ENCODE measurements at regions not wholly inside any gene's neighbourhood (a gene's known extent, or its start where the extent isn't known, plus 50 kb on each side); places are given as distances from the start of the nearest gene placed in this dataset.

GRCh38 chr3:102682741-102683140 lies 247.9 kb downstream of the ZPLD1 start:
- Histone ChIP-seq H3K4me2 (ENCODE audit: control insufficient read depth, extremely low read depth, insufficient read depth, low read depth, low read length) (no peak overlapping the region), H4K20me1 (ENCODE audit: control insufficient read depth, extremely low read depth, insufficient read depth, low read length) (no peaks in the 10 kb centered on the region), H3K27me3 (ENCODE audit: control insufficient read depth, extremely low read depth, insufficient read depth, low read length) (no peaks in the 10 kb centered on the region), H3K9me1 (ENCODE audit: control insufficient read depth, extremely low read depth, insufficient read depth, low read length) (no peaks in the 10 kb centered on the region), H3K79me2 (ENCODE audit: control insufficient read depth, insufficient read depth, low read length) (no peaks in the 10 kb centered on the region), H3K9ac (ENCODE audit: control insufficient read depth, extremely low read depth, insufficient read depth, low read length) (no peak overlapping the region), H3K36me3 (ENCODE audit: control insufficient read depth in 2 of 2, extremely low read depth in 1 of 2, insufficient read depth in 2 of 2, low read length in 2 of 2) (no peaks in the 10 kb centered on the region), H3K9me3 (ENCODE audit: control insufficient read depth, low read depth, low read length) (no peaks in the 10 kb centered on the region), H3K4me3 (ENCODE audit: control insufficient read depth in 2 of 3, extremely low read depth in 1 of 3, insufficient read depth in 2 of 3, low read depth in 1 of 3, low read length in 3 of 3) (no peak overlapping the region), H3K27ac (ENCODE audit: control insufficient read depth, insufficient read depth, low read length) (no peak overlapping the region), H3K4me1 (ENCODE audit: control insufficient read depth, extremely low read depth, insufficient read depth, low read length) (no peaks in the 10 kb centered on the region), H2AFZ (ENCODE audit: control insufficient read depth, low read length) (no peak overlapping the region)
- TF ChIP-seq EZH2 (IDR thresholded peaks at IDR 0.05; ENCODE audit: low read length): no peak
- no peak for TF ChIP-seq CTCF (optimal IDR thresholded peaks at IDR 0.05 in 1 of 3, IDR thresholded peaks at IDR 0.05 in 1 of 3, conservative IDR thresholded peaks at IDR 0.05 in 1 of 3; ENCODE audit: extremely low read depth in 1 of 3, insufficient read depth in 2 of 3, low read length in 3 of 3)
- FAIRE-seq (no peak), DNase-seq (ENCODE audit: low read depth, low spot score) (no peak)
- dilution Hi-C loops (cut with MboI; ENCODE audit: extremely low pct_ligation_motif_present, low sequenced_read_pairs): no loop called here

GRCh38 chr3:102686792-102687191 lies 252.0 kb downstream of the ZPLD1 start:
- TF ChIP-seq CTCF (optimal IDR thresholded peaks at IDR 0.05 in 1 of 3, IDR thresholded peaks at IDR 0.05 in 1 of 3, conservative IDR thresholded peaks at IDR 0.05 in 1 of 3; ENCODE audit: extremely low read depth in 1 of 3, insufficient read depth in 2 of 3, low read length in 3 of 3) (no peak), EZH2 (IDR thresholded peaks at IDR 0.05; ENCODE audit: low read length) (no peak)
- Histone ChIP-seq H3K36me3 (ENCODE audit: control insufficient read depth in 2 of 2, extremely low read depth in 1 of 2, insufficient read depth in 2 of 2, low read length in 2 of 2) (no peaks in the 10 kb centered on the region), H3K9me1 (ENCODE audit: control insufficient read depth, extremely low read depth, insufficient read depth, low read length) (no peaks in the 10 kb centered on the region), H3K27ac (ENCODE audit: control insufficient read depth, insufficient read depth, low read length) (no peak overlapping the region), H4K20me1 (ENCODE audit: control insufficient read depth, extremely low read depth, insufficient read depth, low read length) (no peaks in the 10 kb centered on the region), H2AFZ (ENCODE audit: control insufficient read depth, low read length) (no peak overlapping the region), H3K4me1 (ENCODE audit: control insufficient read depth, extremely low read depth, insufficient read depth, low read length) (no peaks in the 10 kb centered on the region), H3K4me3 (ENCODE audit: control insufficient read depth in 2 of 3, extremely low read depth in 1 of 3, insufficient read depth in 2 of 3, low read depth in 1 of 3, low read length in 3 of 3) (no peak overlapping the region), H3K9me3 (ENCODE audit: control insufficient read depth, low read depth, low read length) (no peaks in the 10 kb centered on the region), H3K9ac (ENCODE audit: control insufficient read depth, extremely low read depth, insufficient read depth, low read length) (no peak overlapping the region), H3K79me2 (ENCODE audit: control insufficient read depth, insufficient read depth, low read length) (no peaks in the 10 kb centered on the region), H3K4me2 (ENCODE audit: control insufficient read depth, extremely low read depth, insufficient read depth, low read depth, low read length) (no peak overlapping the region), H3K27me3 (ENCODE audit: control insufficient read depth, extremely low read depth, insufficient read depth, low read length) (no peaks in the 10 kb centered on the region)
- dilution Hi-C loops (cut with MboI; ENCODE audit: extremely low pct_ligation_motif_present, low sequenced_read_pairs): no loop called here
- DNase-seq (ENCODE audit: low read depth, low spot score): no peak
- FAIRE-seq: no peak
